Endothelial cell of umbilical vein (primary cell): ENCODE measurements at regions not wholly inside any gene's neighbourhood (a gene's known extent, or its start where the extent isn't known, plus 50 kb on each side); places are given as distances from the start of the nearest gene placed in this dataset.

Source experiments
- BruUV-seq: library from RNA; stranded (reverse); fragments of 400-500 nt; replicated peaks from 2 replicates; lab custom pipeline; 2021; lab: Mats Ljungman, UMichigan
- CTCF ChIA-PET: fragments of 300-600, 350-600 bp; sonication (Branson Sonifier 250); formaldehyde crosslinking; loops from one replicate; lab custom pipeline; 2021; ENCODE audit warnings: antibody characterized with exemption, inconsistent platforms; lab: Charles Lee
- POLR2A ChIA-PET: fragments of 300-600, 350-600 bp; sonication (Branson Sonifier 250); formaldehyde crosslinking; loops from one replicate; lab custom pipeline; 2021; ENCODE audit warnings: antibody characterized with exemption, inconsistent platforms; lab: Charles Lee
- DNase-seq: peaks from one replicate; pipeline ENCODE4 v3.0.0-alpha.2; 2011; ENCODE audit warnings: low read depth, low spot score
- FAIRE-seq: peaks from 2 replicates; lab custom pipeline; 2011; peaks lifted over from hg19 to GRCh38; lab: Jason Lieb, UNC
- H2AFZ ChIP-seq: 2 replicates; pipeline ENCODE4 v1.6.0; 2012; ENCODE audit warnings: low read depth, low read length, control low read depth, inconsistent platforms
- H3K27ac ChIP-seq: 2 replicates; pipeline ENCODE4 v1.5.1; 2011; ENCODE audit warnings: low read depth, mild to moderate bottlenecking, control low read depth, low read length, moderate library complexity; ENCODE audit not compliant: insufficient read depth
- H3K27me3 ChIP-seq, 2 experiments: 2 replicates each; pipeline versions ENCODE4 v1.6.0 to v1.6.1; 2011; ENCODE audit warnings: low read length in 2 of 2, mixed read lengths in 1 of 2; ENCODE audit not compliant: control insufficient read depth in 2 of 2, insufficient read depth in 2 of 2
- H3K36me3 ChIP-seq, 2 experiments: 2 replicates in 1 of 2; 3 replicates in 1 of 2; pipeline ENCODE4 v1.5.1; 2011; ENCODE audit warnings: low read length in 2 of 2, mild to moderate bottlenecking in 1 of 2, moderate library complexity in 1 of 2; ENCODE audit not compliant: control insufficient read depth in 2 of 2, insufficient read depth in 2 of 2; ENCODE audit errors: extremely low read depth in 1 of 2
- H3K4me1 ChIP-seq: 3 replicates; pipeline ENCODE4 v1.5.1; 2011; ENCODE audit warnings: mild to moderate bottlenecking, low read length; ENCODE audit not compliant: control insufficient read depth, insufficient read depth; ENCODE audit errors: extremely low read depth
- H3K4me2 ChIP-seq: 2 replicates; pipeline ENCODE4 v1.6.1; 2011; ENCODE audit warnings: low read length, control low read depth, mixed read lengths; ENCODE audit not compliant: insufficient read depth
- H3K4me3 ChIP-seq, 3 experiments: fragments of 200-600 bp in 1 of 3; sonication (generic), shearing (Covaris generic) in 1 of 3; replicated peaks in 1 of 3; 2 replicates each; pipeline ENCODE4 v1.5.1; 2011 to 2016; ENCODE audit warnings: control low read depth in 3 of 3, low read length in 3 of 3, mild to moderate bottlenecking in 2 of 3, inconsistent platforms in 1 of 3, low read depth in 1 of 3, moderate library complexity in 1 of 3; ENCODE audit not compliant: insufficient read depth in 1 of 3
- H3K79me2 ChIP-seq: 2 replicates; pipeline ENCODE4 v1.6.0; 2012; ENCODE audit warnings: low read length, inconsistent platforms; ENCODE audit not compliant: control insufficient read depth, insufficient read depth
- H3K9ac ChIP-seq: replicated peaks from 2 replicates; pipeline ENCODE3; 2011; ENCODE audit warnings: low read length, control low read depth; ENCODE audit not compliant: insufficient read depth; ENCODE audit errors: extremely low read depth
- H3K9me1 ChIP-seq: replicated peaks from 3 replicates; pipeline ENCODE4 v1.6.0; 2011; ENCODE audit warnings: mild to moderate bottlenecking, low read length; ENCODE audit not compliant: control insufficient read depth, insufficient read depth; ENCODE audit errors: extremely low read depth
- H3K9me3 ChIP-seq: replicated peaks from 2 replicates; pipeline ENCODE4 v1.5.1; 2012; ENCODE audit warnings: low read length, inconsistent platforms; ENCODE audit not compliant: control insufficient read depth, insufficient read depth
- H4K20me1 ChIP-seq: replicated peaks from 2 replicates; pipeline ENCODE3; 2011; ENCODE audit warnings: mild to moderate bottlenecking, low read length; ENCODE audit not compliant: control insufficient read depth, insufficient read depth; ENCODE audit errors: extremely low read depth
- EZH2 ChIP-seq: IDR thresholded peaks from 2 replicates; pipeline ENCODE4 v1.6.1; 2012; ENCODE audit warnings: borderline replicate concordance, low read depth, mild to moderate bottlenecking, moderate library complexity, low read length, inconsistent platforms; ENCODE audit not compliant: severe bottlenecking
- FOS ChIP-seq: IDR thresholded peaks from 2 replicates; pipeline ENCODE4 v1.6.1; 2011; ENCODE audit warnings: mild to moderate bottlenecking, low read length, moderate library complexity, borderline replicate concordance; ENCODE audit not compliant: insufficient read depth
- GATA2 ChIP-seq: IDR thresholded peaks from 2 replicates; pipeline ENCODE4 v1.7.0; 2011; ENCODE audit warnings: low read depth, mild to moderate bottlenecking, moderate library complexity, mixed read lengths, low read length; ENCODE audit not compliant: insufficient read length, insufficient read depth
- JUN ChIP-seq: IDR thresholded peaks from 2 replicates; pipeline ENCODE4 v1.6.1; 2011; ENCODE audit warnings: borderline replicate concordance, low read depth; ENCODE audit not compliant: insufficient read length, insufficient read depth
- MYC ChIP-seq: IDR thresholded peaks from one replicate; pipeline ENCODE4 v1.6.1; 2011; ENCODE audit warnings: mild to moderate bottlenecking, low read depth, low read length
- POLR2A ChIP-seq: IDR thresholded peaks from 2 replicates; pipeline ENCODE4 v1.6.1; 2012; ENCODE audit warnings: low read depth, mild to moderate bottlenecking, control low read depth, low read length
- POLR2AphosphoS5 ChIP-seq: IDR thresholded peaks from 2 replicates; pipeline ENCODE4 v1.6.1; 2012; ENCODE audit warnings: low read depth, mild to moderate bottlenecking, control low read depth, low read length, moderate library complexity; ENCODE audit not compliant: insufficient read depth
- dilution Hi-C: fragments of 300-500 bp; cut with MboI; formaldehyde crosslinking; loops from one replicate; pipeline ENCODE4 v1.15.0; 2019; ENCODE audit warnings: low sequenced_read_pairs; ENCODE audit not compliant: extremely low pct_ligation_motif_present
- intact Hi-C: fragments of 100-400 bp; cut with micrococcal nuclease; formaldehyde crosslinking; loops from one replicate; pipeline ENCODE4 v1.10.0; 2022
- TF ChIP-seq, protein P1 (sequence below): IDR thresholded peaks from 2 replicates; pipeline ENCODE4 v1.6.1; 2011; ENCODE audit not compliant: insufficient read depth, insufficient read length
- TF ChIP-seq, protein P2 (sequence below), 2 donors: IDR thresholded peaks; 1 replicate in 1 of 2; 2 replicates in 1 of 2; pipeline ENCODE4 v1.5.1; 2011; ENCODE audit warnings: low read length in 2 of 2, mild to moderate bottlenecking in 2 of 2, moderate library complexity in 2 of 2, control low read depth in 1 of 2, inconsistent platforms in 1 of 2, low read depth in 1 of 2; ENCODE audit not compliant: insufficient read depth in 1 of 2; ENCODE audit errors: extremely low read depth in 1 of 2

DNA sequence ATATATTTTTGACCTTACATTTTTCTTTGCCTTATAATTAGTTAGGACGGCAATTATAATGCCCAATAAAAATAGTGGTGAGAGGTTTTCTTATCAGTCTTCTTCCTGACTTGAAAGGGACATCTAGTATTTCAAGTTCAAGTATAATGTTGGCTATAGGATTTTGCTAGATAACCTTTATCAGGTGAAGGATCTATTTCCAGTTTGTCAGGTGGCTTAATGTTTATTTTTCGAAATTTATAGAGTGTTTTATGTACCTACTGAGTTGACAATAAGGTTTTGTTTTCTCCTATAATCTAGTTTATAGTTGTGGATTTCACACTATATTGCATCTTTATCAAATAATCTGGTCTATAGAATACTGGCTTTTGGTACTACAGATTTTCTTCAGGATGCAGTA is 351.8 kb upstream of the FGF13 start:
- dilution Hi-C loops: no loop called here
- Histone ChIP-seq H3K9ac (no peak overlapping the region), H3K9me3 (no peaks in the 10 kb centered on the region), H3K36me3 (no peaks in the 10 kb centered on the region), H3K9me1 (no peaks in the 10 kb centered on the region), H4K20me1 (no peaks in the 10 kb centered on the region), H3K4me3 (no peak overlapping the region), H3K4me1 (no peaks in the 10 kb centered on the region), H3K4me2 (no peak overlapping the region), H3K27me3 (no peaks in the 10 kb centered on the region), H2AFZ (no peak overlapping the region), H3K27ac (no peak overlapping the region), H3K79me2 (no peaks in the 10 kb centered on the region)
- intact Hi-C loops: no loop called here
- BruUV-seq: no TSS peak
- TF ChIP-seq EZH2 (no peak), MYC (no peak), POLR2A (no peak)
- CTCF ChIA-PET: no interaction called here
- POLR2A ChIA-PET: no interaction called here
- DNase-seq (no peak), FAIRE-seq (no peak)

DNA sequence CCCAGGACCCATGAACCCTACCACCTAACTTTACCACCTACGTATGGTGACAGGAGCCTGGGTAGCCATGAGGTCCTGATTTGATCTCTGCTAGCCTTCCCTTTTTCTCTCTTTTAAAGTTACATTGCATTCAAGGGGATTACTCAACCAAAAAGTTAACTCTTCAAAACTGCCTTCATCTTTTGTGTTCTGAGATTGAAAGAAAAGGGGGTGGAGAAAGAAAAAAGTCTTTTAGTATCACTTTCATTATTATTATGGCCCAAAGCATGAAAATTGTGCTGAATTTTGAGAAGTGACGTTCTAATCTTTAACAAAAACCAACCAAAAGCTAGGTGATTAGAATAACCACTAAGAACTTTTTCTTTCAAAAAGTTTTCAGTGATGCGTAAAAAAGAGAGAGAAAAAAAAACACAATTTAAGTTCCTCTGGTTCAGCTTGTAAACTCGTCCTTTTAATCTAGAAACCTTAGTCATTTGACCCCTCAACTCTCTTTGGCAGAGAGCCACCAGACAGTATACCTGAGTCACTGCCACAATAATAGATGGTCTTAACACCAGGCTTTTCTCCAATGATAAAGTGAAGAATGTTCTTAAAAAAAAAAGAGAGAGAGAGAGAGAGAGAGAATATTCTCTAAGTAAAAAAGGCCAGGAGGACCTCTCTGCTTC is 347.4 kb upstream of the FGF13 start:
- H3K36me3 ChIP-seq: no peaks in the 10 kb centered on the region
- intact Hi-C loops: no loop called here
- H3K4me1 ChIP-seq: no peaks in the 10 kb centered on the region
- no peak overlapping the region for H3K27ac ChIP-seq
- POLR2A ChIA-PET: no interaction called here
- DNase-seq (no peak), FAIRE-seq (no peak)
- CTCF ChIA-PET: no interaction called here
- no peaks in the 10 kb centered on the region for H3K27me3 ChIP-seq
- no peak overlapping the region for H2AFZ ChIP-seq
- H4K20me1 ChIP-seq: no peaks in the 10 kb centered on the region
- no peak overlapping the region for H3K4me3 ChIP-seq
- dilution Hi-C loops: no loop called here
- TF ChIP-seq EZH2 (no peak), JUN (no peak), POLR2A (no peak), GATA2 (no peak), MYC (no peak), POLR2AphosphoS5 (no peak), FOS (no peak)
- TF ChIP-seq, protein P1, sequence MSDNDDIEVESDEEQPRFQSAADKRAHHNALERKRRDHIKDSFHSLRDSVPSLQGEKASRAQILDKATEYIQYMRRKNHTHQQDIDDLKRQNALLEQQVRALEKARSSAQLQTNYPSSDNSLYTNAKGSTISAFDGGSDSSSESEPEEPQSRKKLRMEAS: no peak
- TF ChIP-seq, protein P2, sequence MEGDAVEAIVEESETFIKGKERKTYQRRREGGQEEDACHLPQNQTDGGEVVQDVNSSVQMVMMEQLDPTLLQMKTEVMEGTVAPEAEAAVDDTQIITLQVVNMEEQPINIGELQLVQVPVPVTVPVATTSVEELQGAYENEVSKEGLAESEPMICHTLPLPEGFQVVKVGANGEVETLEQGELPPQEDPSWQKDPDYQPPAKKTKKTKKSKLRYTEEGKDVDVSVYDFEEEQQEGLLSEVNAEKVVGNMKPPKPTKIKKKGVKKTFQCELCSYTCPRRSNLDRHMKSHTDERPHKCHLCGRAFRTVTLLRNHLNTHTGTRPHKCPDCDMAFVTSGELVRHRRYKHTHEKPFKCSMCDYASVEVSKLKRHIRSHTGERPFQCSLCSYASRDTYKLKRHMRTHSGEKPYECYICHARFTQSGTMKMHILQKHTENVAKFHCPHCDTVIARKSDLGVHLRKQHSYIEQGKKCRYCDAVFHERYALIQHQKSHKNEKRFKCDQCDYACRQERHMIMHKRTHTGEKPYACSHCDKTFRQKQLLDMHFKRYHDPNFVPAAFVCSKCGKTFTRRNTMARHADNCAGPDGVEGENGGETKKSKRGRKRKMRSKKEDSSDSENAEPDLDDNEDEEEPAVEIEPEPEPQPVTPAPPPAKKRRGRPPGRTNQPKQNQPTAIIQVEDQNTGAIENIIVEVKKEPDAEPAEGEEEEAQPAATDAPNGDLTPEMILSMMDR (IDR thresholded peaks at IDR 0.05; ENCODE audit: extremely low read depth in 1 of 2, insufficient read depth in 1 of 2, low read depth in 1 of 2, low read length in 2 of 2): no peak
- H3K9me3 ChIP-seq: no peaks in the 10 kb centered on the region
- H3K4me2 ChIP-seq: no peak overlapping the region
- no peak overlapping the region for H3K9ac ChIP-seq
- no peaks in the 10 kb centered on the region for H3K9me1 ChIP-seq
- no peaks in the 10 kb centered on the region for H3K79me2 ChIP-seq
- no TSS peak for BruUV-seq
